Activated CD4-positive, alpha-beta T cell treated with anti-CD3 and anti-CD28 coated beads, Interleukin-2, amount 10 ng/mL, durations not matched to agents 7 days and 5 days (primary cell): ENCODE measurements at regions not wholly inside any gene's neighbourhood (a gene's known extent, or its start where the extent isn't known, plus 50 kb on each side); places are given as distances from the start of the nearest gene placed in this dataset.

ENCODE experiments used
- CTCF ChIA-PET: fragments of 350-600 bp; sonication (Branson Sonifier 250); formaldehyde crosslinking; loops from one replicate; lab custom pipeline; 2021; ENCODE audit warnings: antibody characterized with exemption; lab: Charles Lee
- POLR2A ChIA-PET: fragments of 350-600 bp; sonication (Branson Sonifier 250); formaldehyde crosslinking; loops from one replicate; lab custom pipeline; 2021; ENCODE audit warnings: antibody characterized with exemption; lab: Charles Lee
- DNase-seq: peaks from one replicate; pipeline ENCODE4 v3.0.0-alpha.2; 2020
- H3K27ac Mint-ChIP-seq: one replicate; pipeline ENCODE4 v1.8.0; 2021; ENCODE audit warnings: mild to moderate bottlenecking, moderate library complexity, mixed read lengths
- H3K27me3 Mint-ChIP-seq: one replicate; pipeline ENCODE4 v1.8.0; 2021; ENCODE audit warnings: mixed read lengths
- H3K36me3 Mint-ChIP-seq: one replicate; pipeline ENCODE4 v1.8.0; 2021; ENCODE audit warnings: low read depth, mixed read lengths
- H3K4me1 Mint-ChIP-seq: one replicate; pipeline ENCODE4 v1.8.0; 2021; ENCODE audit warnings: mixed read lengths
- H3K4me3 Mint-ChIP-seq: one replicate; pipeline ENCODE4 v1.8.0; 2021; ENCODE audit warnings: mild to moderate bottlenecking, moderate library complexity, mixed read lengths
- H3K9me3 Mint-ChIP-seq: one replicate; pipeline ENCODE4 v1.8.0; 2021; ENCODE audit warnings: mixed read lengths

DNA sequence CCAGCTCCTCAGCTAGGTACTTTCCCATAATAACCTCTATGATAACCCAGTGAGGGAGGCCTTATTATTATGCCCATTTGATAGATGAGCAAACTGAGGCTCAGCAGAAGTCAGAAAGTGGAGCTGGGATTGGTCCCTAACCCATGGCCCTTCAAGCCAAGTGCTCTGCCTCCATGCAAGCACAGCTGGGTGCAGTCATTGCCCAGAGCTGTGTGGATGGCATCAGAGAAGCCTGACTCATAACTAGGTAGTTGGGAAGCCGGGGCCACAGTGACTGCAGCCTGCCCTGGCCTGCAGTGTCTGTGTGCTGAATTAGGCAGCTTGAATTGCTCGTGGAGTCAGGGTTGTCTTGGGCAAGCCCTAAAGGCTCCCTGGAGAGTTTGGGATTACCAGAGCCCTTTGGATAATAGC, 89.9 kb upstream of the SLC2A1 start:
- Mint-ChIP-seq H3K4me1 (peaks cover 6% of the 10 kb centered on the region), H3K9me3 (no peaks in the 10 kb centered on the region), H3K27ac (no peak overlapping the region), H3K27me3 (peaks cover 6% of the 10 kb centered on the region), H3K4me3 (no peak overlapping the region), H3K36me3 (no peaks in the 10 kb centered on the region)
- CTCF ChIA-PET, result interaction anchor here (1.5 to 1.7 kb wide), 2 partner anchors 11 to 16 kb away, joined by 4 to 6 read pairs; no protein-coding TSS in a partner anchor
- DNase-seq, result no peak
- POLR2A ChIA-PET, result no interaction called here

DNA sequence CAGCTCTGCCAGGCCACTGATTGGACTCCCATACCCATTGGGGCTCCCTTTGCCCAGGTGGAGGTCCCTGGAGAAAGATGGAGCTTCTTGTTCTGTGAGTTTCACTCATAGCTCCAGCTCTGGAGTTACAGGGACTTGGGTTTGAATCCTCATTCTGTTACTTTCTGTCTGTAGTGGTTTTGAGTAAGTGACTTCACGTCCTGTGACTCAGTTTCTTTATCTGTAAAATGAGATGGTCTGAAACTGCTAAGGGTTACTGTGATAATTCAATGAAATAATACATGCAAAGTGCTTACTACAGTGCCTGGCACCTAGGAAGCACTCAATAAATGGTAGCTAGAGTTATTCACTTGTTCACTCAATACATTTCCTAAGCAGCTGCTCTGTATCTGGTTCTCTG, 88.5 kb upstream of the SLC2A1 start:
- DNase-seq, result no peak
- Mint-ChIP-seq H3K36me3 (no peaks in the 10 kb centered on the region), H3K27ac (no peak overlapping the region), H3K4me1 (peaks cover 11% of the 10 kb centered on the region), H3K27me3 (peaks cover 6% of the 10 kb centered on the region), H3K9me3 (no peaks in the 10 kb centered on the region), H3K4me3 (no peak overlapping the region)
- POLR2A ChIA-PET, result no interaction called here
- CTCF ChIA-PET, result interaction anchor here (0.9 to 1.3 kb wide), 3 partner anchors 14 to 124 kb away, joined by 3 to 5 read pairs (median 4); no protein-coding TSS in a partner anchor

DNA sequence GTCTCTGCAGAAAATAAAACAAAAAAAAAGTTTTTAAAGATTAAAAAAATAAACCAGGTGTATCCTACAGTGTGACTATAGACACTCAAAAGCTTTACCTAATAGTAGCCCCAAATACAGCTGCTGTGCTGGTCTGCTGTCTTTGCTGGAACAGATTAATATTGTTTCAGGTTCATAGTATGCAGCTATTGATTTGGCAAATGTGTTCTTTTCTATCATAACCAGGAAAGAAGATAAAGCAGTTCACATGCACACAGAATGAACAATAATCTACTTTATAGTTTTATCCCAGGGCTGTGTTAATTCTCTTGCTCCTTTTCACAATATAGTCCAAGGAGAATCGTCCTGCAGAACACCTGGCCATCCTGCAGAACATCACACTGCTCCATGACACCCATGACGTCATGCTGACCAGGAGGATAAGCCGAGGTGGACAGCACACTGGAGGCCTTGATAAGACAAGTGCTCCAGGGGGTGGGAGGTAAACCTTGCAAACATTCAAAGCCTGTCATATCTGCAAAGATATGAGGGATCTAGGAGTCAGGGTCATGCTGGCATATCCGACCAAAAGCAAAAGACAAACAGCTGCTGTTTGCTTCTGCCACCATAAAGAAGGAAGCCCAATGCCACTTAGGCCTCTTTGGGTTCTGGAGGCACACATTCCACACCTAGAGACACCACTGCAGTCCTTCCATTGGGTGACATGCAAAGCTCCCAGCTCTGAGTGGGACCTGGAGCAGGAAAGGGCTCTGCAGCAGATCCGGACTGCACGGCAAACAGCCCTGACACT, 86.1 kb upstream of the SLC2A1 start:
- Mint-ChIP-seq H3K36me3 (no peaks in the 10 kb centered on the region), H3K9me3 (no peaks in the 10 kb centered on the region), H3K27me3 (no peaks in the 10 kb centered on the region), H3K4me3 (no peak overlapping the region), H3K27ac (no peak overlapping the region), H3K4me1 (peaks cover 11% of the 10 kb centered on the region)
- ChIA-PET CTCF (interaction anchor here (1.0 kb wide), 1 partner anchor 23 kb away, joined by 3 read pairs; no protein-coding TSS in a partner anchor), POLR2A (no interaction called here)
- DNase-seq, result no peak

DNA sequence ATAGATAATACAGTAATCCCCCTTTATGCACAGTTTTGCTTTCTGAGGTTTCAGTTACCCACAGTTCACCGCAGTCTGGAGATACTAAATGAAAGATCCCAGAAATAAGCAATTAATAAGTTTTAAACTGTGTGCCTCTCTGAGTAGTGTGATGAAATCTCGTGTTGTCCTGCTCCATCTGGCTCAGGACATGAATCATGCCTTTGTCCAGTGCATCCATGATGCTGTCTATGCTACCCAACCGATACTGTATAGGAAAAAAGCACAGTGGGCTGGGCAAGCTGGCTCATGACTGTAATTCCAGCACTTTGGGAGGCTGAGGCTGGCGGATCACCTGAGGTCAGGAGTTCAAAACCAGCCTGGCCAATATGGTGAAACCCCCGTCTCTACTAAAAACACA, 85.0 kb upstream of the SLC2A1 start:
- CTCF ChIA-PET, result interaction anchor here (0.6 kb wide), 1 partner anchor 10 kb away, joined by 3 read pairs; no protein-coding TSS in a partner anchor

DNA sequence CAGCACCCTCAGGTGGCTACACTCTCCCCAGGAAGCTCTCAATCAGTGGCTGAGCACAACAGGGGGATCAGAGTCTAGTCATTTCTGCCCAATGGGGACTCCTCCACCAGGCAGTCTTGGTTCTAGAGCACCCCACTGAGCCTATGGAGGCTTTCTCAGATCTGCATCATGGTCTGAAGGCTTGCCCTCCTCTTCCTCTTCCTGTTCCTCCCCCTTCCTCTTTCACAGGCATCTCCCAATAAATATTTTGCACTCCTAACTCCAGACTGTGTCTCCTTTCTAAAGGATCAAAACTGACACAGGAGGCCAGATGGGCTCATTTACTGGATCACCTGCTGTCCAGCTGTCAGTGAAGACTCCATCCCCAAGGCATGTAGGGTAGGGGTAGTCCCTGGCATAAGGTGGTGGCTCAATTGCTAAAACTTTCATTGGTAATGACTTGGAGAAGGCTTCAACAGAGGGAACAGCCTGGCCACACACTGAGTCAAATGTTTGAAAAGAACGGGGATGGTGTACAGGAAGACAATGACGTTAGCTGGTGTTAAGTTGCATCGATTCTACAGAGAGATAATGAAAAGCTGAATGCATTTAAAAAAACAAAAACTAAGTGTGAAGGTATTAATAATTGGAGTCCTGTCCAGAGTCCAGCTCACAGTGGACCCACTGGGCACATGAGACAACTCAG, 84.2 kb upstream of the SLC2A1 start:
- H3K4me1 Mint-ChIP-seq, result peaks cover 6% of the 10 kb centered on the region
- H3K4me3 Mint-ChIP-seq, result no peak overlapping the region
- no peak overlapping the region for H3K27ac Mint-ChIP-seq
- no peaks in the 10 kb centered on the region for H3K27me3 Mint-ChIP-seq
- ChIA-PET CTCF (interaction anchor here (0.6 to 1.0 kb wide), 4 partner anchors 11 to 1189 kb away, joined by 3 to 4 read pairs (median 3); no protein-coding TSS in a partner anchor), POLR2A (no interaction called here)
- H3K9me3 Mint-ChIP-seq, result no peaks in the 10 kb centered on the region
- H3K36me3 Mint-ChIP-seq, result no peaks in the 10 kb centered on the region
- DNase-seq, result no peak

More for the DNA sequence above, 85.0 kb upstream of the SLC2A1 start:
- Mint-ChIP-seq H3K36me3 (no peaks in the 10 kb centered on the region), H3K4me3 (no peak overlapping the region), H3K27me3 (no peaks in the 10 kb centered on the region), H3K9me3 (no peaks in the 10 kb centered on the region), H3K27ac (no peak overlapping the region), H3K4me1 (peaks cover 6% of the 10 kb centered on the region)
- no peak for DNase-seq
- POLR2A ChIA-PET, result no interaction called here

DNA sequence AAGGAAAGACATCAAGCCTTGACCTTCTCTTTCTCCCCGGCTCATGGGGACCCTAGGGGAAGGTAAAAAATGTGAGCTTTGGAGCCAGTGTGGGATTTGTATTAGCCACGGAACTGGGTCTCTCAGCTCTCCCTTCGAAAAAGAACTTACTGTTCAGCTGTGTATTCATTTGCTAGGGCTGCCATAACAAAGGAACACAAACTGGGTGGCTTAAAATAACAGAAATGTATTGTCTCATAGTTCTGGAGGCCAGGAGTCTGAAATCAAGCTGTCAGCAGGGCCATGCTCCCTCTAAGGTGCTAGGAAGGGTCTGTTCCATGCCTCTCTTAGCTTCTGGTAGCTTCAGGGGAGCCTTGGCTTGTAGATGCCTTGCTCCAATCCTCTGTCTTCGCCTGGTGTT, 83.5 kb upstream of the SLC2A1 start:
- Mint-ChIP-seq H3K27me3 (no peaks in the 10 kb centered on the region), H3K9me3 (no peaks in the 10 kb centered on the region), H3K27ac (no peak overlapping the region), H3K36me3 (no peaks in the 10 kb centered on the region), H3K4me1 (peaks cover 6% of the 10 kb centered on the region), H3K4me3 (no peak overlapping the region)
- ChIA-PET CTCF (interaction anchor here (0.9 to 1.0 kb wide), 2 partner anchors 31 to 128 kb away, joined by 3 to 4 read pairs; no protein-coding TSS in a partner anchor), POLR2A (no interaction called here)
- DNase-seq, result no peak

DNA sequence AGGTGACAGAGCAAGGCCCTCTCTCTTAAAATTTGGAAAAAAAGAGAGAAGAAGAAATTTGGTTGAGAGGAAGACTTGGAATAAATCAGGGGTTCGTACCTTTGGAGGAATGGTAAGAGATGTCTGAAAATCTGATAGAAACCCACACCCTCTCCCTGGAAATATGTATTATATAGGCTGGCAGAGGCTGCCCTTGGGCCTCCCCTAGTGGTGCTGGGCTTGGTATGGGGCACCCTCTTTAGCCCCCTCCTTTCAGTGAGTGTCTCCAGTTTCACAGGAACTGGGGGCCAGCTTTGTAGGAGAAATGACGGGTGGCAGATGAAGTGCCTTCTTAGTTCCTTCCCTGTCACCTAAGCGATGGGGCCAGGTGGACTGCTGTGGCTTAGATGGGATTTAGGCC, 82.9 kb upstream of the SLC2A1 start:
- CTCF ChIA-PET, result interaction anchor here (1.0 kb wide), 1 partner anchor 127 kb away, joined by 3 read pairs; no protein-coding TSS in a partner anchor
- no peaks in the 10 kb centered on the region for H3K9me3 Mint-ChIP-seq
- H3K4me1 Mint-ChIP-seq, result peaks cover 10% of the 10 kb centered on the region
- H3K27ac Mint-ChIP-seq, result no peak overlapping the region
- no peak for DNase-seq
- H3K27me3 Mint-ChIP-seq, result no peaks in the 10 kb centered on the region
- H3K4me3 Mint-ChIP-seq, result no peak overlapping the region
- H3K36me3 Mint-ChIP-seq, result no peaks in the 10 kb centered on the region
- POLR2A ChIA-PET, result no interaction called here

DNA sequence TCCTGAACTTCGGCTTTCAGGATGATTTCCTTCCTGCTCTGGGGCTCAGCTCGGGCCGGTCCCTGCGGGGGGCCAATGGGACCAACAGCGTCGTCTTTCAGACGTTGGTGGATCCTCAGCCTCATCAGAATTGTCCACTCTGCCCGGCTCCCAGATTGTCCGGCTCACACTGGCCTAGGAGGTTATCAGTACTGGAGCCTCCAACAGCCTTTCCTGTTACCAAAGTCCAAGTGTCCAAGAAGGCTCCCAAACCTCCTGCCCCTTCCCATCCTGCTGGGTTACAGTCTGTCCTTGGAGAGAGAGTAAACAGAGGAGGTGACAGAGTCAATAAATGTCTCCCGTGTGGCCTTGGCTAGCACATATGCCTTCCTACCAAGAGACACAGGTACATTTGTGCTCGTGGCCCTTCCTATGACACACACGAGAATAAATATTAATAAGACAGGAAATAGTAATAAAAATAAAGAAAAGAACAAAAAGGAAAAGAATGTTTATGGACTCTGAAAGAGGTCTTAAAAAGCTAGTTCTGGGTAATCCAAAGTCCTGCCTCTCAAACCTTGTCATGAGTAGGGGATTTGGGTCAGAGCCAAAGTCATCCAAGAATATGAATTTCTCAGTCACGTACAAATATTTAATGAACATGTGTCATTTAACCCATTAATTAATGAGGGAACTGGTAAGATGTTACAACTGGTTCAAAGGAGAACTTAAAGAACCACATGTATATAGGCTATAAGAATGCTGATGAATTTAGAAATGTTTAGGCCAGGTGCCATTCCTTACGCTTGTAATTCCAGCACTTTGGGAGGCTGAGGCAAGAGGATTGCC, 80.8 kb upstream of the SLC2A1 start:
- DNase-seq, result no peak
- no peak overlapping the region for H3K27ac Mint-ChIP-seq
- H3K27me3 Mint-ChIP-seq, result no peaks in the 10 kb centered on the region
- no peak overlapping the region for H3K4me3 Mint-ChIP-seq
- H3K9me3 Mint-ChIP-seq, result no peaks in the 10 kb centered on the region
- POLR2A ChIA-PET, result no interaction called here
- CTCF ChIA-PET, result no interaction called here
- peaks cover 19% of the 10 kb centered on the region for H3K4me1 Mint-ChIP-seq
- H3K36me3 Mint-ChIP-seq, result no peaks in the 10 kb centered on the region

GRCh38 chr1:43038232-43038935, 79.7 kb upstream of the SLC2A1 start:
- Mint-ChIP-seq H3K9me3 (no peaks in the 10 kb centered on the region), H3K4me1 (peaks cover 23% of the 10 kb centered on the region), H3K27ac (no peak overlapping the region), H3K27me3 (no peaks in the 10 kb centered on the region), H3K36me3 (no peaks in the 10 kb centered on the region), H3K4me3 (no peak overlapping the region)
- DNase-seq, result no peak
- ChIA-PET POLR2A (no interaction called here), CTCF (no interaction called here)

DNA sequence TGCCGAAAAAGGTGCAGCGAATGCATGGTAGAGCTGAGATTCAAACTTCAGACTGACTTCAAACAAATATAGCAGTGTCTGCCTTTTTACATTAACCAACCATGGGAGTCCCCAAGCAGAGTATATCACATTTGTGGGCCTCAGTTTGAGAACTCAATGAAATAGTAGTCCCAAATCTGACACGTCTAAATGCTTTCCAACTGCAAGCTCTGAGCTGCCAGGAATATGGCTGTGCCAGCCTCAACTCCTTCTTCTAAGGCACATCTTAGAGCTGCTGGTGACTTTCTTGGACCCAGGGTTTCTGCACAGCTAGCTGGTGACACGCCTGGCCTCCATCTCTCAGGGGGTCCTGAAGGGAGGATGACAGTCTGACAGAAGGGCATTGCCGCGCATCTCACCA, 78.8 kb upstream of the SLC2A1 start:
- no peaks in the 10 kb centered on the region for H3K27me3 Mint-ChIP-seq
- DNase-seq, result no peak
- no peaks in the 10 kb centered on the region for H3K9me3 Mint-ChIP-seq
- ChIA-PET POLR2A (no interaction called here), CTCF (interaction anchor here (0.9 kb wide), 1 partner anchor 11 kb away, joined by 4 read pairs; no protein-coding TSS in a partner anchor)
- H3K27ac Mint-ChIP-seq, result no peak overlapping the region
- H3K4me3 Mint-ChIP-seq, result no peak overlapping the region
- H3K36me3 Mint-ChIP-seq, result no peaks in the 10 kb centered on the region
- H3K4me1 Mint-ChIP-seq, result peaks cover 18% of the 10 kb centered on the region

- ChIA-PET POLR2A (no interaction called here), CTCF (interaction anchor here (0.6 to 0.9 kb wide), 2 partner anchors 12 to 52 kb away, joined by 4 read pairs; no protein-coding TSS in a partner anchor)
- Mint-ChIP-seq H3K36me3 (no peaks in the 10 kb centered on the region), H3K27ac (peak overlapping the region; percentile 52), H3K27me3 (no peaks in the 10 kb centered on the region), H3K9me3 (no peaks in the 10 kb centered on the region), H3K4me1 (peaks cover 17% of the 10 kb centered on the region), H3K4me3 (no peak overlapping the region)
- DNase-seq, result no peak
Observed at GRCh38 chr1:43036932-43037331, 78.3 kb upstream of the SLC2A1 start.
